ENCODE measurements at regions not wholly inside any gene's neighbourhood (a gene's known extent, or its start where the extent isn't known, plus 50 kb on each side); places are given as distances from the start of the nearest gene placed in this dataset.

DNA sequence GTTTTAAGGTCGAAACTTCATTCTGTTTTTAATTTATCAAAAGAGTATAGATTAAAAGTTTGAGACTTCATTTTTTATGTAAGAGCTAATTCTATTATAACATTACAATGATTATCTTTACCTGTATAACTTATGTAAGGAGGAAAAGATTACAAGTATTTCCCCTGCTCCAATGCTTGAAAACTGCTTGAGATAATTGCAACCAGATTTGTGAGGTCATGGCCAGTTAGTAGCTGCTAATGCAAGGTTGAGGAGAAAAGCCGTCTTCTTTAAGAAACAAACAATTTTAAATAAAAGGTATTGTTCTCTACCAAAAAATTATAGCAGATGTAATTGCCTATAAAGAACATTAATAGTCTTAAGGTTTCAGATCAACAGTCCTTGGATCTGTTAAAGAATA is 208.3 kb upstream of the UBE2E2 start:
- H3K27ac ChIP-seq (ENCODE audit: extremely low read depth, low read depth, low read length): no peak overlapping the region
- no peaks in the 10 kb centered on the region for H3K4me1 ChIP-seq (replicated peaks in 1 of 2; ENCODE audit: control insufficient read depth in 2 of 2, insufficient read depth in 2 of 2, low read length in 2 of 2)
- POLR2A ChIA-PET: no interaction called here
- no peaks in the 10 kb centered on the region for H3K9me1 ChIP-seq (ENCODE audit: control insufficient read depth, insufficient read depth, low read length)
- 2% methylated on average over 2 of the region's 2 CpGs for WGBS (ENCODE audit: insufficient coverage, low coverage, missing lambda C conversion rate)
- H4K20me1 ChIP-seq (replicated peaks; ENCODE audit: control insufficient read depth, insufficient read depth, low read length): no peaks in the 10 kb centered on the region
- no peaks in the 10 kb centered on the region for H3K36me3 ChIP-seq (ENCODE audit: control insufficient read depth, insufficient read depth, low read length)
- no peak for FAIRE-seq
- intact Hi-C loops (cut with micrococcal nuclease): no loop called here
- in situ Hi-C loops (cut with MboI): no loop called here
- H3K27me3 ChIP-seq (ENCODE audit: control insufficient read depth in 2 of 2, insufficient read depth in 2 of 2, low read length in 2 of 2): no peaks in the 10 kb centered on the region
- H3K4me3 ChIP-seq: no peak overlapping the region
- H3K9ac ChIP-seq (ENCODE audit: insufficient read depth in 1 of 2, low read depth in 2 of 2, low read length in 2 of 2): no peak overlapping the region
- H3K4me2 ChIP-seq (ENCODE audit: insufficient read depth, low read length): no peak overlapping the region
- ATAC-seq: no peak
- DNase-seq (ENCODE audit: extremely low read depth in 1 of 4, low spot score in 3 of 4): no peak
- CTCF ChIA-PET (ENCODE audit: low intra/inter-chr PET ratio): no interaction called here
- BruUV-seq (replicated peaks): no TSS peak
- no peak overlapping the region for H2AFZ ChIP-seq (ENCODE audit: low read depth, low read length)
- TF ChIP-seq RB1 (IDR thresholded peaks at IDR 0.05; ENCODE audit: low read depth) (no peak), ZNF146 (CRISPR knock-in tag; IDR thresholded peaks at IDR 0.05; ENCODE audit: unreplicated experiment) (no peak), GATAD2B (IDR thresholded peaks at IDR 0.05; ENCODE audit: borderline replicate concordance) (no peak), ZBTB1 (CRISPR knock-in tag; IDR thresholded peaks at IDR 0.05; ENCODE audit: borderline replicate concordance, low read depth) (no peak)
- TF ChIP-seq, protein P1, sequence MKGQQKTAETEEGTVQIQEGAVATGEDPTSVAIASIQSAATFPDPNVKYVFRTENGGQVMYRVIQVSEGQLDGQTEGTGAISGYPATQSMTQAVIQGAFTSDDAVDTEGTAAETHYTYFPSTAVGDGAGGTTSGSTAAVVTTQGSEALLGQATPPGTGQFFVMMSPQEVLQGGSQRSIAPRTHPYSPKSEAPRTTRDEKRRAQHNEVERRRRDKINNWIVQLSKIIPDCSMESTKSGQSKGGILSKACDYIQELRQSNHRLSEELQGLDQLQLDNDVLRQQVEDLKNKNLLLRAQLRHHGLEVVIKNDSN (CRISPR knock-in tag; IDR thresholded peaks at IDR 0.05): no peak
- H3K79me2 ChIP-seq (ENCODE audit: control insufficient read depth, insufficient read depth, low read length): no peaks in the 10 kb centered on the region
- no peaks in the 10 kb centered on the region for H3K9me3 ChIP-seq (replicated peaks; ENCODE audit: control insufficient read depth, insufficient read depth, low read depth, low read length)

DNA sequence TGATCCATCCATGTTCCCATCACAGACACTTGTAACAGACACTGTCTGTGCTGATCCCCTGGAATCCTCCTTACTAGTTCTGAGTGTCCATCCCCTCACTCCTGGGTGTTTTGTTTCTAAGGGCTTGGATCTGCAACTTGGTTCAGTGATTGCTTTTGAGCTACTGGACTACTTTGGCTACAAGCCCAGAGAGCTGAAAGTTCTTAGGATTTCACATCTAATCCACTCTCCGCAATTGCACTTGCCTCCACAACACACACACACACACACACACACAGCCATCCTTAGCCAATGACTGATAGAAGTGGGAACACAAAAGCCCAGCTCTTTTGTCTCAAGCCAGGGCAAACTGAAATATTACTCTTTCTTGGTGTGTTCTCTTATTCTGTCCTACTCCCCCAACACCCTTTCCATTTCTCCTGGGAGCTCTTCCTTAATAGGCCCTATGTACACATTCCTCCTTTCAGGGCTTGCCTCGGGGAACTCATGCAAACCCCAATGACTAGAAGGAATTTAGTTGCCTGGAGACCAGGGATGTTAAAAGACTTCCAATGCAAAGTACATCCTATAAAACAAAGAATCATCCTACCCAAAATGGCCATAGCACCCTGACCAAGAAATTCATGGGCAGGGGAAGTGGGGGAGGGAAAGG is 206.1 kb upstream of the UBE2E2 start:
- 0% methylated on average over 2 of the region's 2 CpGs for WGBS (ENCODE audit: insufficient coverage, low coverage, missing lambda C conversion rate)
- POLR2A ChIA-PET: no interaction called here
- FAIRE-seq: no peak
- CTCF ChIA-PET (ENCODE audit: low intra/inter-chr PET ratio): no interaction called here
- Histone ChIP-seq H3K79me2 (ENCODE audit: control insufficient read depth, insufficient read depth, low read length) (no peaks in the 10 kb centered on the region), H3K27me3 (ENCODE audit: control insufficient read depth in 2 of 2, insufficient read depth in 2 of 2, low read length in 2 of 2) (no peaks in the 10 kb centered on the region), H3K4me1 (replicated peaks in 1 of 2; ENCODE audit: control insufficient read depth in 2 of 2, insufficient read depth in 2 of 2, low read length in 2 of 2) (no peaks in the 10 kb centered on the region), H3K27ac (ENCODE audit: extremely low read depth, low read depth, low read length) (no peak overlapping the region), H3K9me1 (ENCODE audit: control insufficient read depth, insufficient read depth, low read length) (no peaks in the 10 kb centered on the region), H3K36me3 (ENCODE audit: control insufficient read depth, insufficient read depth, low read length) (no peaks in the 10 kb centered on the region), H3K4me3 (no peak overlapping the region), H4K20me1 (replicated peaks; ENCODE audit: control insufficient read depth, insufficient read depth, low read length) (no peaks in the 10 kb centered on the region), H2AFZ (ENCODE audit: low read depth, low read length) (no peak overlapping the region), H3K4me2 (ENCODE audit: insufficient read depth, low read length) (no peak overlapping the region), H3K9ac (ENCODE audit: insufficient read depth in 1 of 2, low read depth in 2 of 2, low read length in 2 of 2) (no peak overlapping the region), H3K9me3 (replicated peaks; ENCODE audit: control insufficient read depth, insufficient read depth, low read depth, low read length) (no peaks in the 10 kb centered on the region)
- no TSS peak for BruUV-seq (replicated peaks)
- in situ Hi-C loops (cut with MboI): no loop called here
- no peak for ATAC-seq
- DNase-seq (ENCODE audit: extremely low read depth in 1 of 4, low spot score in 3 of 4): no peak
- intact Hi-C loops (cut with micrococcal nuclease): no loop called here
- no peak for TF ChIP-seq TSC22D4 (tag; IDR thresholded peaks at IDR 0.05)
- TF ChIP-seq ZNF77 (CRISPR knock-in tag; IDR thresholded peaks at IDR 0.05): no peak
- TF ChIP-seq LCOR (CRISPR knock-in tag; IDR thresholded peaks at IDR 0.05): no peak
- no peak for TF ChIP-seq ZNF75A (CRISPR knock-in tag; IDR thresholded peaks at IDR 0.05)
- no peak for TF ChIP-seq PHF20 (IDR thresholded peaks at IDR 0.05; ENCODE audit: partially characterized antibody)
- TF ChIP-seq, protein P2, sequence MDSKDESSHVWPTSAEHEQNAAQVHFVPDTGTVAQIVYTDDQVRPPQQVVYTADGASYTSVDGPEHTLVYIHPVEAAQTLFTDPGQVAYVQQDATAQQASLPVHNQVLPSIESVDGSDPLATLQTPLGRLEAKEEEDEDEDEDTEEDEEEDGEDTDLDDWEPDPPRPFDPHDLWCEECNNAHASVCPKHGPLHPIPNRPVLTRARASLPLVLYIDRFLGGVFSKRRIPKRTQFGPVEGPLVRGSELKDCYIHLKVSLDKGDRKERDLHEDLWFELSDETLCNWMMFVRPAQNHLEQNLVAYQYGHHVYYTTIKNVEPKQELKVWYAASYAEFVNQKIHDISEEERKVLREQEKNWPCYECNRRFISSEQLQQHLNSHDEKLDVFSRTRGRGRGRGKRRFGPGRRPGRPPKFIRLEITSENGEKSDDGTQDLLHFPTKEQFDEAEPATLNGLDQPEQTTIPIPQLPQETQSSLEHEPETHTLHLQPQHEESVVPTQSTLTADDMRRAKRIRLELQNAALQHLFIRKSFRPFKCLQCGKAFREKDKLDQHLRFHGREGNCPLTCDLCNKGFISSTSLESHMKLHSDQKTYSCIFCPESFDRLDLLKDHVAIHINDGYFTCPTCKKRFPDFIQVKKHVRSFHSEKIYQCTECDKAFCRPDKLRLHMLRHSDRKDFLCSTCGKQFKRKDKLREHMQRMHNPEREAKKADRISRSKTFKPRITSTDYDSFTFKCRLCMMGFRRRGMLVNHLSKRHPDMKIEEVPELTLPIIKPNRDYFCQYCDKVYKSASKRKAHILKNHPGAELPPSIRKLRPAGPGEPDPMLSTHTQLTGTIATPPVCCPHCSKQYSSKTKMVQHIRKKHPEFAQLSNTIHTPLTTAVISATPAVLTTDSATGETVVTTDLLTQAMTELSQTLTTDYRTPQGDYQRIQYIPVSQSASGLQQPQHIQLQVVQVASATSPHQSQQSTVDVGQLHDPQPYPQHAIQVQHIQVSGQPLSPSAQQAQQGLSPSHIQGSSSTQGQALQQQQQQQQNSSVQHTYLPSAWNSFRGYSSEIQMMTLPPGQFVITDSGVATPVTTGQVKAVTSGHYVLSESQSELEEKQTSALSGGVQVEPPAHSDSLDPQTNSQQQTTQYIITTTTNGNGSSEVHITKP (IDR thresholded peaks at IDR 0.05; ENCODE audit: partially characterized antibody): no peak
- TF ChIP-seq ZNF76 (CRISPR knock-in tag; IDR thresholded peaks at IDR 0.05; ENCODE audit: borderline replicate concordance): no peak
- no peak for TF ChIP-seq ZNF695 (CRISPR knock-in tag; IDR thresholded peaks at IDR 0.05)
- no peak for TF ChIP-seq ZNF140 (CRISPR knock-in tag; IDR thresholded peaks at IDR 0.05)
